WTC11 (cell line): ENCODE measurements at regions not wholly inside any gene's neighbourhood (a gene's known extent, or its start where the extent isn't known, plus 50 kb on each side); places are given as distances from the start of the nearest gene placed in this dataset.

Experiments
- ATAC-seq: fragments of 200-7000 bp; cut with Tn5 transposase; 2 replicates; pipeline ENCODE4 v1.10.0; 2021; ENCODE audit warnings: mild to moderate bottlenecking, moderate library complexity
- CTCF ChIA-PET: fragments of 300-600 bp; sonication (Branson Sonifier 250); formaldehyde crosslinking; loops from one replicate; lab custom pipeline; 2021; ENCODE audit warnings: antibody characterized with exemption; lab: Charles Lee
- POLR2A ChIA-PET: fragments of 350-600 bp; sonication (Branson Sonifier 250); formaldehyde crosslinking; loops from one replicate; lab custom pipeline; 2021; ENCODE audit warnings: antibody characterized with exemption; lab: Charles Lee
- DNase-seq: peaks from one replicate; pipeline ENCODE4 v3.0.0; 2021; ENCODE audit warnings: low spot score
- H3K27ac Mint-ChIP-seq: 2 replicates; pipeline ENCODE4 v1.8.0; 2021; ENCODE audit warnings: mixed read lengths
- H3K27me3 Mint-ChIP-seq: 2 replicates; pipeline ENCODE4 v1.8.0; 2021; ENCODE audit warnings: low read depth, mild to moderate bottlenecking, moderate library complexity, mixed read lengths
- H3K36me3 Mint-ChIP-seq: 2 replicates; pipeline ENCODE4 v1.8.0; 2021; ENCODE audit warnings: mixed read lengths
- H3K4me1 Mint-ChIP-seq: 2 replicates; pipeline ENCODE4 v1.8.0; 2022; ENCODE audit warnings: mixed read lengths
- H3K4me3 Mint-ChIP-seq: 2 replicates; pipeline ENCODE4 v1.8.0; 2021; ENCODE audit warnings: mild to moderate bottlenecking, moderate library complexity, mixed read lengths
- H3K9me3 Mint-ChIP-seq: 2 replicates; pipeline ENCODE4 v1.8.0; 2021; ENCODE audit warnings: mixed read lengths
- AR ChIP-seq: fragments of 250-450 bp; sonication (Bioruptor Pico); IDR thresholded peaks from 2 replicates; pipeline ENCODE4 v1.9.0; 2021; ENCODE audit warnings: mild to moderate bottlenecking
- ATF6 ChIP-seq: sonication (generic); formaldehyde crosslinking; IDR thresholded peaks from 2 replicates; pipeline ENCODE4 v1.8.1; 2023; ENCODE audit warnings: mild to moderate bottlenecking, missing genetic modification reagents
- CREM ChIP-seq: sonication (generic); formaldehyde crosslinking; IDR thresholded peaks from 2 replicates; pipeline ENCODE4 v1.8.1; 2022; ENCODE audit warnings: mild to moderate bottlenecking, missing genetic modification reagents, moderate library complexity
- E2F5 ChIP-seq: sonication (generic); formaldehyde crosslinking; IDR thresholded peaks from 2 replicates; pipeline ENCODE4 v1.8.1; 2022; ENCODE audit warnings: mild to moderate bottlenecking, moderate library complexity, missing genetic modification reagents
- ETV6 ChIP-seq: sonication (generic); formaldehyde crosslinking; IDR thresholded peaks from 2 replicates; pipeline ENCODE4 v1.8.1; 2022; ENCODE audit warnings: mild to moderate bottlenecking, missing genetic modification reagents
- GABPB1 ChIP-seq: sonication (generic); formaldehyde crosslinking; IDR thresholded peaks from 2 replicates; pipeline ENCODE4 v1.8.1; 2023; ENCODE audit warnings: mild to moderate bottlenecking, missing genetic modification reagents
- GRHL2 ChIP-seq: fragments of 250-450 bp; sonication (Bioruptor Pico); IDR thresholded peaks from 2 replicates; pipeline ENCODE4 v1.8.0; 2022; ENCODE audit warnings: mild to moderate bottlenecking, moderate library complexity; ENCODE audit not compliant: insufficient replicate concordance, severe bottlenecking
- MLX ChIP-seq: sonication (generic); formaldehyde crosslinking; IDR thresholded peaks from 2 replicates; pipeline ENCODE4 v1.8.1; 2023; ENCODE audit warnings: mild to moderate bottlenecking, missing genetic modification reagents, moderate library complexity
- NFATC4 ChIP-seq: fragments of 250-450 bp; sonication (Bioruptor Pico); IDR thresholded peaks from 2 replicates; pipeline ENCODE4 v1.9.0; 2021; ENCODE audit warnings: mild to moderate bottlenecking
- NFYB ChIP-seq: sonication (generic); formaldehyde crosslinking; conservative IDR thresholded peaks from 2 replicates; pipeline ENCODE4 v1.8.0; 2022; ENCODE audit warnings: low read depth, missing genetic modification reagents
- NR2C2 ChIP-seq: sonication (generic); formaldehyde crosslinking; IDR thresholded peaks from 2 replicates; pipeline ENCODE4 v1.8.0; 2022; ENCODE audit warnings: mild to moderate bottlenecking, missing genetic modification reagents
- NR3C1 ChIP-seq: sonication (generic); formaldehyde crosslinking; conservative IDR thresholded peaks from 2 replicates; pipeline ENCODE4 v1.8.1; 2023; ENCODE audit warnings: low read depth, mild to moderate bottlenecking, missing genetic modification reagents
- PRDM15 ChIP-seq: sonication (generic); formaldehyde crosslinking; IDR thresholded peaks from 2 replicates; pipeline ENCODE4 v1.8.0; 2022; ENCODE audit warnings: missing genetic modification reagents
- SMAD3 ChIP-seq: sonication (generic); formaldehyde crosslinking; IDR thresholded peaks from 2 replicates; pipeline ENCODE4 v1.8.0; 2022; ENCODE audit warnings: missing genetic modification reagents, mild to moderate bottlenecking, borderline replicate concordance
- ZNF121 ChIP-seq: sonication (generic); formaldehyde crosslinking; IDR thresholded peaks from 2 replicates; pipeline ENCODE4 v1.8.0; 2023; ENCODE audit warnings: missing genetic modification reagents
- ZNF263 ChIP-seq: sonication (generic); formaldehyde crosslinking; IDR thresholded peaks from 2 replicates; pipeline ENCODE4 v1.8.1; 2022; ENCODE audit warnings: low read depth, mild to moderate bottlenecking, moderate library complexity, missing genetic modification reagents
- ZNF396 ChIP-seq: fragments of 250-450 bp; sonication (Bioruptor Pico); IDR thresholded peaks from 2 replicates; pipeline ENCODE4 v1.8.0; 2021; ENCODE audit warnings: mild to moderate bottlenecking, moderate library complexity, borderline replicate concordance
- ZNF512 ChIP-seq: sonication (generic); formaldehyde crosslinking; IDR thresholded peaks from 2 replicates; pipeline ENCODE4 v1.8.1; 2022; ENCODE audit warnings: missing genetic modification reagents, borderline replicate concordance
- TF ChIP-seq, protein P1 (sequence below): sonication (generic); formaldehyde crosslinking; conservative IDR thresholded peaks from 2 replicates; pipeline ENCODE4 v1.8.1; 2023; ENCODE audit warnings: mild to moderate bottlenecking, low read depth, missing genetic modification reagents, moderate library complexity
- TF ChIP-seq, protein P2 (sequence below): sonication (generic); formaldehyde crosslinking; IDR thresholded peaks from 2 replicates; pipeline ENCODE4 v1.8.0; 2022; ENCODE audit warnings: mild to moderate bottlenecking, missing genetic modification reagents

DNA sequence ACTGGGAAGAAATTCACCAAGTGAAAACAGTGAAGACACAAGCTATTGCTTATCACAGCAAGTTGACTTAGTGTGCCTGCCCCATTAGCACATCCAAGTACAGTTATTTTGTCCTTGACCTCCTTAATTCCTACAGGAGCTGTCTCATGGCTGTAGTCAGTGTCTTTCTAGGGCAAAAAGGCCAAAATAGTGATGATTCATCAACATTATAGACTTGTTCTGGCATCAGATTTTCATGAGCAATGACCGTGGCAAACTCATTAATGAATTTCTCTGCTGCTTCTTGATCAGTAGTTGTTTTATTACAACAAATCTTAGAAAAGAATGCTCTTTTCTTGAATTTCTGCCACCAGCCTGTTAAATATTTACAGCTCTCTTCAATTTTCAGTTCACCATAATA lies 1169.3 kb upstream of the DDX18 start:
- ATAC-seq (no peak), DNase-seq (no peak)
- Mint-ChIP-seq H3K27me3 (peaks cover 3% of the 10 kb centered on the region), H3K9me3 (peaks cover 31% of the 10 kb centered on the region), H3K27ac (no peak overlapping the region), H3K36me3 (no peaks in the 10 kb centered on the region), H3K4me3 (no peak overlapping the region), H3K4me1 (no peaks in the 10 kb centered on the region)
- ChIA-PET CTCF (no interaction called here), POLR2A (no interaction called here)
- TF ChIP-seq CREM (CRISPR knock-in tag), result no peak
- no peak for TF ChIP-seq ZNF396
- TF ChIP-seq PRDM15 (CRISPR knock-in tag), result no peak
- no peak for TF ChIP-seq AR (CRISPR knock-in tag)
- TF ChIP-seq MLX (CRISPR knock-in tag), result no peak
- no peak for TF ChIP-seq NR2C2 (CRISPR knock-in tag)
- TF ChIP-seq ZNF263 (CRISPR knock-in tag), result no peak
- no peak for TF ChIP-seq ZNF512 (CRISPR knock-in tag)
- no peak for TF ChIP-seq SMAD3
- TF ChIP-seq NFYB, result no peak
- TF ChIP-seq ETV6 (CRISPR knock-in tag), result no peak

DNA sequence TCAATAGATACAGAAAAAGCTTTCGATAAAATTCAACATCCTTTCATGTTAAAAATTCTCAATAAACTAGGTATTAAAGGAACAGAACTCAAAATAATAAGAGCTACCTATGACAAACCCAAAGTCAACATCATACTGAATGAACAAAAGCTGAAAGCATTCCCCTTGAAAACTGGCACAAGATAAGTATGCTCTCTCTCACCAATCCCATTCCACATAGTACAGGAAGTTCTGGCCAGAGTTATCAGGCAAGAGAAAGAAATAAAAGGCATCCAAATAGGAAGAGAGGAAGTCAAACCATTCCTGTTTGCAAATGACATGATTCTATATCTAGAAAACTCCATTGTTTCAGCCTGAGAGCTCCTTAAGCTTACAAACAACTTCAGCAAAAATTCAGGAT lies 1145.8 kb upstream of the DDX18 start:
- peaks cover 43% of the 10 kb centered on the region for H3K9me3 Mint-ChIP-seq
- no peak for DNase-seq
- peaks cover 3% of the 10 kb centered on the region; the same call in 1 of the 2 replicates for H3K27me3 Mint-ChIP-seq
- H3K4me3 Mint-ChIP-seq, result no peak overlapping the region
- ChIA-PET CTCF (no interaction called here), POLR2A (no interaction called here)
- H3K27ac Mint-ChIP-seq, result no peak overlapping the region
- ATAC-seq, result no peak
- H3K4me1 Mint-ChIP-seq, result no peaks in the 10 kb centered on the region
- peaks cover 13% of the 10 kb centered on the region for H3K36me3 Mint-ChIP-seq
- TF ChIP-seq E2F5 (no peak), ATF6 (CRISPR knock-in tag) (no peak), NR3C1 (CRISPR knock-in tag) (no peak), SMAD3 (no peak), GABPB1 (CRISPR knock-in tag) (no peak), ZNF121 (CRISPR knock-in tag) (no peak), GRHL2 (CRISPR knock-in tag) (no peak), NFATC4 (CRISPR knock-in tag) (no peak)
- TF ChIP-seq, protein P1, sequence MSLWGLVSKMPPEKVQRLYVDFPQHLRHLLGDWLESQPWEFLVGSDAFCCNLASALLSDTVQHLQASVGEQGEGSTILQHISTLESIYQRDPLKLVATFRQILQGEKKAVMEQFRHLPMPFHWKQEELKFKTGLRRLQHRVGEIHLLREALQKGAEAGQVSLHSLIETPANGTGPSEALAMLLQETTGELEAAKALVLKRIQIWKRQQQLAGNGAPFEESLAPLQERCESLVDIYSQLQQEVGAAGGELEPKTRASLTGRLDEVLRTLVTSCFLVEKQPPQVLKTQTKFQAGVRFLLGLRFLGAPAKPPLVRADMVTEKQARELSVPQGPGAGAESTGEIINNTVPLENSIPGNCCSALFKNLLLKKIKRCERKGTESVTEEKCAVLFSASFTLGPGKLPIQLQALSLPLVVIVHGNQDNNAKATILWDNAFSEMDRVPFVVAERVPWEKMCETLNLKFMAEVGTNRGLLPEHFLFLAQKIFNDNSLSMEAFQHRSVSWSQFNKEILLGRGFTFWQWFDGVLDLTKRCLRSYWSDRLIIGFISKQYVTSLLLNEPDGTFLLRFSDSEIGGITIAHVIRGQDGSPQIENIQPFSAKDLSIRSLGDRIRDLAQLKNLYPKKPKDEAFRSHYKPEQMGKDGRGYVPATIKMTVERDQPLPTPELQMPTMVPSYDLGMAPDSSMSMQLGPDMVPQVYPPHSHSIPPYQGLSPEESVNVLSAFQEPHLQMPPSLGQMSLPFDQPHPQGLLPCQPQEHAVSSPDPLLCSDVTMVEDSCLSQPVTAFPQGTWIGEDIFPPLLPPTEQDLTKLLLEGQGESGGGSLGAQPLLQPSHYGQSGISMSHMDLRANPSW (CRISPR knock-in tag), result no peak
- TF ChIP-seq, protein P2, sequence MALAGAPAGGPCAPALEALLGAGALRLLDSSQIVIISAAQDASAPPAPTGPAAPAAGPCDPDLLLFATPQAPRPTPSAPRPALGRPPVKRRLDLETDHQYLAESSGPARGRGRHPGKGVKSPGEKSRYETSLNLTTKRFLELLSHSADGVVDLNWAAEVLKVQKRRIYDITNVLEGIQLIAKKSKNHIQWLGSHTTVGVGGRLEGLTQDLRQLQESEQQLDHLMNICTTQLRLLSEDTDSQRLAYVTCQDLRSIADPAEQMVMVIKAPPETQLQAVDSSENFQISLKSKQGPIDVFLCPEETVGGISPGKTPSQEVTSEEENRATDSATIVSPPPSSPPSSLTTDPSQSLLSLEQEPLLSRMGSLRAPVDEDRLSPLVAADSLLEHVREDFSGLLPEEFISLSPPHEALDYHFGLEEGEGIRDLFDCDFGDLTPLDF (CRISPR knock-in tag), result no peak
